Fibroblast of pulmonary artery (primary cell): ENCODE measurements at regions not wholly inside any gene's neighbourhood (a gene's known extent, or its start where the extent isn't known, plus 50 kb on each side); places are given as distances from the start of the nearest gene placed in this dataset.
"Not testable (repeated sequence)": the region's sequence is repeated elsewhere in the genome, so short reads cannot be mapped to it uniquely, and the experiment has no call there.

Experiments
- DNase-seq: peaks from one replicate; pipeline ENCODE4 v3.0.0-alpha.2; 2010; ENCODE audit warnings: low read depth
- H3K4me3 ChIP-seq: replicated peaks from 2 replicates; pipeline ENCODE4 v1.5.1; 2011; ENCODE audit warnings: low read depth, mild to moderate bottlenecking, control low read depth, low read length, moderate library complexity
- TF ChIP-seq, protein P1 (sequence below): IDR thresholded peaks from 2 replicates; pipeline ENCODE4 v1.5.1; 2011; ENCODE audit warnings: mild to moderate bottlenecking, control low read depth, low read length, inconsistent platforms; ENCODE audit errors: missing control alignments

- TF ChIP-seq, protein P1, sequence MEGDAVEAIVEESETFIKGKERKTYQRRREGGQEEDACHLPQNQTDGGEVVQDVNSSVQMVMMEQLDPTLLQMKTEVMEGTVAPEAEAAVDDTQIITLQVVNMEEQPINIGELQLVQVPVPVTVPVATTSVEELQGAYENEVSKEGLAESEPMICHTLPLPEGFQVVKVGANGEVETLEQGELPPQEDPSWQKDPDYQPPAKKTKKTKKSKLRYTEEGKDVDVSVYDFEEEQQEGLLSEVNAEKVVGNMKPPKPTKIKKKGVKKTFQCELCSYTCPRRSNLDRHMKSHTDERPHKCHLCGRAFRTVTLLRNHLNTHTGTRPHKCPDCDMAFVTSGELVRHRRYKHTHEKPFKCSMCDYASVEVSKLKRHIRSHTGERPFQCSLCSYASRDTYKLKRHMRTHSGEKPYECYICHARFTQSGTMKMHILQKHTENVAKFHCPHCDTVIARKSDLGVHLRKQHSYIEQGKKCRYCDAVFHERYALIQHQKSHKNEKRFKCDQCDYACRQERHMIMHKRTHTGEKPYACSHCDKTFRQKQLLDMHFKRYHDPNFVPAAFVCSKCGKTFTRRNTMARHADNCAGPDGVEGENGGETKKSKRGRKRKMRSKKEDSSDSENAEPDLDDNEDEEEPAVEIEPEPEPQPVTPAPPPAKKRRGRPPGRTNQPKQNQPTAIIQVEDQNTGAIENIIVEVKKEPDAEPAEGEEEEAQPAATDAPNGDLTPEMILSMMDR = no peak
- no peak overlapping the region for H3K4me3 ChIP-seq
- DNase-seq = no peak
These were observed 556.7 kb downstream of the TMEM121 start for GRCh38 chr14:106083082-106083481.

- TF ChIP-seq, protein P1 = no peak
- no peak overlapping the region for H3K4me3 ChIP-seq
- DNase-seq = no peak
These were observed 561.5 kb downstream of the TMEM121 start for GRCh38 chr14:106087837-106088236.

GRCh38 chr14:106088860-106089259 is 562.5 kb downstream of the TMEM121 start:
- not testable (repeated sequence) for DNase-seq, H3K4me3 ChIP-seq

DNA sequence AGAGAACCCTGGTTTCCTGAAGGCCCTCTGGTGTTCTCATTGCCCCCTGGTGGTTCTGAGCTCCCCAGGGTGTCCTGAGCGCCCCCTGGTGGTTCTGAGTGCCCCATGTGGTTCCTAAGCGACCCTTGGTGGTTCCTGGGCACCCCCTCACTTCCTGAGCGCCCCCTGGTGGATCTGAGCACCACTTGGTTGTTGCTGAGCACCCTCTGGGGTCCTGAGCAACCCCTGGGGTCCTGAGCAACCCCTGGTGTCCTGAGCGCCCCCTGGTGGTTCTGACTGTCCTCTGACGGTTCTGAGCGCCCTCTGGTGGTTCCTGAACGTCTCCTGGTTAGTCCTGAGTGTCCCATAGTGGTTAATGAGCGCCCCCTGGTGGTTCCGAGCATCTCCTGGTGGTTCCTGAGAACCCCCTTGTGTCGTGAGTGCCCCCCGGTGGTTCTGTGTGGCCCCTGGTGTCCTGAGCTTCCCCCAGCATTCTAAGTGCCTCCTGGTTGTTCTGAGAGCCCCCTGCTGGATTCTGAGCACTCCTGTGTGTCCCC is 568.3 kb downstream of the TMEM121 start:
- TF ChIP-seq, protein P1 = no peak
- DNase-seq = no peak
- H3K4me3 ChIP-seq = no peak overlapping the region

GRCh38 chr14:106107703-106108102 is 581.3 kb downstream of the TMEM121 start:
- no peak for DNase-seq
- H3K4me3 ChIP-seq = no peak overlapping the region
- TF ChIP-seq, protein P1 = no peak

DNA sequence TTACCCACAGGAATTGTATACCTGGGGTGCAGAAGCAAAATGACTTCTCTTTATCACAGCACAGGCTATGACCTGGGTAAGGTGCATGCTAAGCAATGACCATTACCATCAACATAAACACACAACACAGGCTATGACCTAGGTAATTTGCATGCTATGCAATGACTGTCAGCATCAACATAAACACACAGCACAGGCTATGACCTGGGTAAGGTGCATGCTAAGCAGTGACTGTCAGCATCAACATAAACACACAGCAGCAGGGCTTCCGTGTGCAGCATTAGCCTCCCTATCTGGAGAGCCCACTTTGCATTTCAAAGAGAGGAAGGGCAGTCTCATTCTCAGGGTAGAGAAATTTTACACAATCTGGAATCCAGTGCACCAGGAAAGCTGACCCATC is 583.0 kb downstream of the TMEM121 start:
- no peak for DNase-seq
- no peak overlapping the region for H3K4me3 ChIP-seq
- TF ChIP-seq, protein P1 = no peak

DNA sequence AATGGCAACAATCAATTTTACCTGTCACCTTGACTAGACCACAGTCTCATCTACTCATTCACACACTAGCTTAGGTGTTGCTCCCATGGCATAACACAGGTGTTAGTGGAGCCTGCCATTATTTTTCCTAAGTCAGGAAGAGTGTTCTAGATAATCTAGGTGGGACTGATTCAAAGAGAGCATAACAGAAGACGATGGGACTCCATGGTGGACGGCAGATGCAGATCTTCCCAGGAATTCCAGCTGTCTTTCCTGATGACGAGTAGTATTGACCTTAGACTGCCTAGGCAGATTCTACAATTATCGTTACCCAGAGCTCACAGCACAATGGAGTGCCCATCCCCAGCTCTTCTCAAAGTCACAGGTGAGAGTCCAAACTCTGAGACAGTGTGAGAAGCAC is 589.0 kb downstream of the TMEM121 start:
- H3K4me3 ChIP-seq = no peak overlapping the region
- TF ChIP-seq, protein P1 = no peak
- DNase-seq = no peak

- not testable (repeated sequence) for DNase-seq, H3K4me3 ChIP-seq
These were observed 590.1 kb downstream of the TMEM121 start for GRCh38 chr14:106116339-106116930.
